ENCODE measurements at regions not wholly inside any gene's neighbourhood (a gene's known extent, or its start where the extent isn't known, plus 50 kb on each side); places are given as distances from the start of the nearest gene placed in this dataset.

GRCh38 chr5:52603778-52604554 lies 183.8 kb upstream of the ITGA1 start:
- no peak for DNase-seq (ENCODE audit: low read depth in 2 of 2)
- no peak overlapping the region for H3K4me3 ChIP-seq (replicated peaks in 1 of 2; ENCODE audit: low read depth in 2 of 2, low read length in 2 of 2)
- TF ChIP-seq, protein P1, sequence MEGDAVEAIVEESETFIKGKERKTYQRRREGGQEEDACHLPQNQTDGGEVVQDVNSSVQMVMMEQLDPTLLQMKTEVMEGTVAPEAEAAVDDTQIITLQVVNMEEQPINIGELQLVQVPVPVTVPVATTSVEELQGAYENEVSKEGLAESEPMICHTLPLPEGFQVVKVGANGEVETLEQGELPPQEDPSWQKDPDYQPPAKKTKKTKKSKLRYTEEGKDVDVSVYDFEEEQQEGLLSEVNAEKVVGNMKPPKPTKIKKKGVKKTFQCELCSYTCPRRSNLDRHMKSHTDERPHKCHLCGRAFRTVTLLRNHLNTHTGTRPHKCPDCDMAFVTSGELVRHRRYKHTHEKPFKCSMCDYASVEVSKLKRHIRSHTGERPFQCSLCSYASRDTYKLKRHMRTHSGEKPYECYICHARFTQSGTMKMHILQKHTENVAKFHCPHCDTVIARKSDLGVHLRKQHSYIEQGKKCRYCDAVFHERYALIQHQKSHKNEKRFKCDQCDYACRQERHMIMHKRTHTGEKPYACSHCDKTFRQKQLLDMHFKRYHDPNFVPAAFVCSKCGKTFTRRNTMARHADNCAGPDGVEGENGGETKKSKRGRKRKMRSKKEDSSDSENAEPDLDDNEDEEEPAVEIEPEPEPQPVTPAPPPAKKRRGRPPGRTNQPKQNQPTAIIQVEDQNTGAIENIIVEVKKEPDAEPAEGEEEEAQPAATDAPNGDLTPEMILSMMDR (IDR thresholded peaks at IDR 0.05; ENCODE audit: low read depth, low read length) = no peak

DNA sequence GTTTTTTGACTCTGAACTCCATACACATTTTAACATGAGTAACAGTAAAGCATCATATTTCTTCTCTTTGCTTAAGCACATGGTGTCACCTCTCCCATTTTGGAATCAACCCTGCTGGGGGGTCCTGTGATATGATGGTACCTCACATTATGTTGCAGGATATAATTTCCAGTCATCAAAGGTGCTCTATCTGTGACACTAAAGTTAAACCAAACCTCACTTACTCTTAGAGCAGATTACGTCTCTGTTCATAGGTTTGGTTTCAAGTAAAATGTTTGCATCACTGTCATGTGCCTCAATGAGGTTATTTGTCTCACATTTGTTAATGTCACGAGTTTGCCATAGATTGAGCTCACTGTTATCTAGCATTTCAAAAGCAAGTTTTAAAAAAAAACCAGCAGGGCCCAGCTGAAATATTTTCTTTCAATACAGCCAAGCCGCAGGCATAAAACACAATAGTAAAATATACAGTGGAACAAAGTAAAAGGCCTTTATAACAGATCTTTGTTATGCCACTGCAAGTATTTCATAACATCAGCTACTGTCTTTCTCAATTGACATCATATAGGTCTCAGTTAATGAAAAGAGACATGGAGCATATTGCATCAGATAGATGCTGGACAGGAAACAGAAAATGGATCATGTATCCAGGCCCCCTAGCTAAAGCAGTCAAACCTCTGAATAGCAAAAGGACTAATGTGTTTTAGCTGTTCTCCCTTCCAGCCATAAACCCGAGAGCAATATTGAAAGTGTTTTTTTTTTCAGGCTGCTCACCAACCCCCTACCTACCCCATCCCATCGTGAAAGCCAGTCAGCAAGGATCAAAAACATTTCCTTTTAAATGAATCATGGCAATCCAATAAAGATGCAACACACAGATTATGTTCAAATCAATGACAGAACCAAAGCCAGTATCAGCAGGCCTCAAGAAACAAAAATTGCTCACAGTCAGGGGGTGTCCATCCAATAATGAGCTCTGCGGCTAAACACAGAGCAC lies 182.1 kb upstream of the ITGA1 start:
- TF ChIP-seq, protein P1 (IDR thresholded peaks at IDR 0.05; ENCODE audit: low read depth, low read length) = no peak
- peak in 1 of 2 donors; percentile 2 for DNase-seq (ENCODE audit: low read depth in 2 of 2)

DNA sequence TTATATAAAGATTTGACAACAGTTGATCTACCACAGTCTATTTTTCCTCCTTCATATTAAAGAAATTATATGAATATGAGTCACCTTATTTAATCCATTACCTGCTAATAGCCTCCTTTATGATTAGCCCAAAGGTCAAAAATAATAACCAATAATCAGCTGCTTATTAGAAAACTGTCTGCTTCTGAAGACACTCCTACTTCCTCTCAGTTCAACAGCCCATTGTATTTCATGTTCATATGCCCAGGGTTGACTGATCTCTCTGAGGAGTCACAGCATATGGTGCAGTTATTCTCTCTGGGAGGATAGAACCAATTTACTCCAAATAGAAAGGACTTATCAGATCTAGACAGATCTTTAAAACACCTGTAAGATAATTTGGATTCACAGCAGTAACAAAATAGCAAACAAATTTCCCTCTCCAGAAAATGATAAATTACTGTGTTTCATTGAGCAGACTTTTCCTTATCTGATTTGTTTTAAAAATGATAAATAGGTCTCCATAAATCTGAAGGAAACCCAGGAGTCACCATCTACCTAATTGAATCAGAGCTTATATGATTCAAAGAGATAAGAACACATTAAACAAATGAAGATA lies 180.4 kb upstream of the ITGA1 start:
- H3K4me3 ChIP-seq (replicated peaks in 1 of 2; ENCODE audit: low read depth in 2 of 2, low read length in 2 of 2) = no peak overlapping the region
- TF ChIP-seq, protein P1 (IDR thresholded peaks at IDR 0.05; ENCODE audit: low read depth, low read length) = no peak
- DNase-seq (ENCODE audit: low read depth in 2 of 2) = no peak

More for the DNA sequence above, 182.1 kb upstream of the ITGA1 start:
- no peak overlapping the region for H3K4me3 ChIP-seq (replicated peaks in 1 of 2; ENCODE audit: low read depth in 2 of 2, low read length in 2 of 2)

GRCh38 chr5:52620315-52620714 lies 167.4 kb upstream of the ITGA1 start:
- TF ChIP-seq, protein P1 (IDR thresholded peaks at IDR 0.05; ENCODE audit: low read depth, low read length) = no peak
- no peak for DNase-seq (ENCODE audit: low read depth in 2 of 2)

DNA sequence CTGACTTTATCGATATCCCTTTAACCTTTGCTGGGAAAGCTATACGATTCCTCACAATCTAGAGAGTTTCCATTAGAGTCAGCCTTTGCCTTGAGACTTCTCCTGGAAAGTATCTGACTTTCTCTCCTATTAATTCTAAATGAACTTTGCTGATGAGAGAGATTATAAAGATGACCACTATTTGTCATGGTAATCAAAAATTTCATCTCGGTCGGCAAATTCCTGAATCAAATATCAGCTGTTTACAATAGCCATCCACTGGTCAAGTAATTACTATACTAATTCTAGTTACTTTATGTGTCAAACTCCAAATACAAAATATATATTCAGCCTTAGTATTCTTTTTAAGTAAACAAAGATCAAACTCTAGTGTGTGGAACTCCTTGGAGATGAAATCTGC lies 164.4 kb upstream of the ITGA1 start:
- no peak overlapping the region for H3K4me3 ChIP-seq (replicated peaks in 1 of 2; ENCODE audit: low read depth in 2 of 2, low read length in 2 of 2)
- DNase-seq (ENCODE audit: low read depth in 2 of 2) = no peak
- TF ChIP-seq, protein P1 (IDR thresholded peaks at IDR 0.05; ENCODE audit: low read depth, low read length) = no peak

More at GRCh38 chr5:52620315-52620714, 167.4 kb upstream of the ITGA1 start:
- H3K4me3 ChIP-seq (replicated peaks in 1 of 2; ENCODE audit: low read depth in 2 of 2, low read length in 2 of 2) = no peak overlapping the region

DNA sequence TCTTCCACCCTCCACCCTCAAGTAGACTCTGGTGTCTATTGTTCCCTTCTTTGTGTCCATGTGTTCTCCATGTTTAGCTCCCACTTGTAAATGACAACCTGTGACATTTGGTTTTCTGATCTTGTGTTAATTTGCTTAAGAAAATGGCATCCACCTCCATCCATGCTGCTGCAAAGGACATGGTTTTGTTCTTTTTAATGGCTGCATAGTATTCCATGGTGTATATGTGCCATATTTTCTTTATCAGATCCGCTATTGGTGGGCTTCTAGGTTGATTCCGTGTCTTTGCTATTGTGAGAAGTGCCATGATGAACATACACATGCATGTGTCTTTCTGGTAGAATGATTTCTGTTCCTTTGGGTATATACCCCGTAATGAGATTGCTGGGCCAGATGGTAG lies 163.4 kb upstream of the ITGA1 start:
- H3K4me3 ChIP-seq (replicated peaks in 1 of 2; ENCODE audit: low read depth in 2 of 2, low read length in 2 of 2) = no peak overlapping the region
- DNase-seq (ENCODE audit: low read depth in 2 of 2) = no peak
- TF ChIP-seq, protein P1 (IDR thresholded peaks at IDR 0.05; ENCODE audit: low read depth, low read length) = no peak
